Bronchial epithelial cell (primary cell): ENCODE measurements at regions not wholly inside any gene's neighbourhood (a gene's known extent, or its start where the extent isn't known, plus 50 kb on each side); places are given as distances from the start of the nearest gene placed in this dataset.
A peak's percentile ranks its signal among the peaks of the same experiment; 100 is the strongest.

Experiments
- DNase-seq: peaks from one replicate; pipeline ENCODE4 v3.0.0-alpha.2; 2010; ENCODE audit warnings: low read depth
- FAIRE-seq: peaks from 2 replicates; lab custom pipeline; 2011; peaks lifted over from hg19 to GRCh38; lab: Jason Lieb, UNC
- H3K27me3 ChIP-seq: 2 replicates; pipeline ENCODE4 v1.5.1; 2011; ENCODE audit warnings: low read length; ENCODE audit not compliant: control insufficient read depth, insufficient read depth
- H3K36me3 ChIP-seq: 2 replicates; pipeline ENCODE4 v1.5.1; 2011; ENCODE audit warnings: low read length; ENCODE audit not compliant: control insufficient read depth, insufficient read depth
- H3K4me3 ChIP-seq: 2 replicates; pipeline ENCODE4 v1.5.1; 2011; ENCODE audit warnings: mild to moderate bottlenecking, low read depth, low read length, control low read depth
- CTCF ChIP-seq: IDR thresholded peaks from 2 replicates; pipeline ENCODE4 v1.5.1; 2011; ENCODE audit warnings: mild to moderate bottlenecking, moderate library complexity, low read length, control low read depth, inconsistent platforms; ENCODE audit not compliant: insufficient read depth, severe bottlenecking

DNA sequence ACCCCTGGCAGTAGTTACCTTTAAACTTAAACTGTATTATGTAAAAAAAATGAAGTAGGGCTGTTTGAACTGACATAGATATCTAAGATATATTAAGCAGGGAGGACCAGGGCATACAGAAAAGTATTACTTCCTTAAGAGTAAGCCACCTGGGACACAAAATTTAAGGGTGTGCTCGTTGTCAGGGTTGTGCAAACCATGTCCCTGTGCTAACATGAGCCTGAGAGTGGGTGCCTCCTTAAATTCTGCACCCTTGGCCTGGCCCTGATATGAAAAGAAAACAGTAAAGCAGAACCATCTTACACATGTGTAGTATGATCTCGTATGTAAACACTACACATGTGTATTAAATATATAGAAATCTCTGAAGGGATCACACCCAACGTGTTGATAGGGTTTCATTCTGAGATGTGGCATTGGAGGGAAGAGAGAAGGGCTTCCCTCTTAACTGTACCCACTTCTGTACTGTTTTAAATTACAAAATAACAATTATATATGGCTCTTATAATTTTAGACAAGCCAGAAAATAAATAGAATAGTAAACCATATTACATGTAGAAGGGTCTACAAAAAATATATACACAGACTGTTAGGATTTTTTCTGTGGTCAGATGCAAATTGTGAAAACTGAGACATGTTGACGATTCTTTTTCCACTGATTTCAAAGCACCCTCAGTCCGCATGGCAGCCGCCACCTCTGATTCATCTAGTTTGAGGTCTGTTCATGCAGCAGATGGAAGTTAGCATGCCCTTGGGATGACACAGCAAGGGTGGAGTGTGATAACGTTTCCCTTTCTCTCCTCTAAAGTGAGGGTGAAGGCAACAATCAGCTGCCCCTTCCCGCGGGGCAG is 400.8 kb upstream of the PROK2 start:
- FAIRE-seq: no peak
- Histone ChIP-seq H3K36me3 (no peaks in the 10 kb centered on the region), H3K4me3 (no peak overlapping the region), H3K27me3 (peaks cover 4% of the 10 kb centered on the region)
- peak; percentile 78 for DNase-seq
- no peak for TF ChIP-seq CTCF

GRCh38 chr3:72183489-72183888 is 398.5 kb upstream of the PROK2 start:
- no peak for TF ChIP-seq CTCF
- Histone ChIP-seq H3K27me3 (peaks cover 4% of the 10 kb centered on the region), H3K4me3 (no peak overlapping the region), H3K36me3 (no peaks in the 10 kb centered on the region)
- DNase-seq (no peak), FAIRE-seq (no peak)

DNA sequence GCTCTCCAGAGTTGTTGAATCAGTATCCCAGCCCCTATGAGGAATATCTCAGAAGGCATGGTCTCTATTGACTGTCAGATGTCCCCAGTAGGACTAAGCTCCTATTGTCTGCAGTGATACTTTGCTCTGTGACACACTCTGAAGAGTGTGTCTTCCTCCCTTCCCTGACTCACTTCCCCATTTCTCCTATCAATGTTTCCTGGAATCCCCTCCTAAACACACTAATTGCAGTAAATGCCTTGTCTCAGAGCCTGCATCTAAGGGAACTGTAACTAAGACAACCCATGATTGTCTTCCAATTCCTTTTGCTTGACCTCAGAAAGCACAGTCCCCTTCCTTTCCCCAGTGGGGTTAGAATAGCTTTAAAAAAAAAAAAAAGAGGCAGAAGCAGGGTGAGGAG is 397.3 kb upstream of the PROK2 start:
- FAIRE-seq: no peak
- Histone ChIP-seq H3K27me3 (peaks cover 4% of the 10 kb centered on the region), H3K4me3 (no peak overlapping the region), H3K36me3 (no peaks in the 10 kb centered on the region)
- no peak for DNase-seq
- no peak for TF ChIP-seq CTCF

DNA sequence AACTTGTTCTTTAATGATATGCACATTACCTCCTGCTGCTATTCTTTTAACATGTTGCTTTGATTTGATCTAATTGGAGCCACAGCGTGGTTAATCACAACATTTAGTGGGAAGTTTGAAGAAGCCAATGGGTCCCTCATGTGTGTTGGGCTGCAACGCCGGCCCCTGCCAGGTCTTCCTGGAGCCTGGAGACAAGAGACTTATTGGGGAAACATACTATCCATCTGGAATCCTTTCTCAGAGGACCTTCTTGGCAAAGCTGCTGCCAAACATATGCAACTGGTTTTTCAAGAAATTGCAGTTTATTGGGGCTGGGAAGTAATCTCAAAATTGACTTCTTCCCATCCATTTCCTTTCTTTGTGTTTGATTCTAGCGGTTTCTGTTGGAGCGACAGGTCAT is 396.3 kb upstream of the PROK2 start:
- H3K4me3 ChIP-seq: no peak overlapping the region
- no peak for TF ChIP-seq CTCF
- no peak for FAIRE-seq
- H3K36me3 ChIP-seq: no peaks in the 10 kb centered on the region
- DNase-seq: no peak
- peaks cover 4% of the 10 kb centered on the region for H3K27me3 ChIP-seq

DNA sequence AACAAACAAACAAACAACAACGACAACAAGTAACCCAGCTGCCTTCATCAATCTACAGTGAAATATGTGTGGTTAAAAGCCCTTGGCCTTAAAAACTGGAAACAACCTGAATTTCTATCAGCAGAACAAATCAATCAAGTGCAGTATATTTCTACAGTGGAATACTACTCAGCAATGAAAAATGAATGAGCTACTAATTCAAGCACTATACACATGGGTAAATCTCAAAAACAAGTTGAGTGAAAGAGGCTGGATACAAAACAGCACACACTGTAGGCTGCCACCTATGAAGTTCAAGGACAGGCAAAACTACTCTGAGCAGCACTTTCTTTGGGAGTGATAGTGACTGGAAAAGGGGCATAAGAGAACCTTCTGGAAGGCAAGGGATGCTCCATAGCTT is 395.5 kb upstream of the PROK2 start:
- peaks cover 4% of the 10 kb centered on the region for H3K27me3 ChIP-seq
- no peaks in the 10 kb centered on the region for H3K36me3 ChIP-seq
- no peak overlapping the region for H3K4me3 ChIP-seq
- no peak for FAIRE-seq
- no peak for TF ChIP-seq CTCF
- no peak for DNase-seq

DNA sequence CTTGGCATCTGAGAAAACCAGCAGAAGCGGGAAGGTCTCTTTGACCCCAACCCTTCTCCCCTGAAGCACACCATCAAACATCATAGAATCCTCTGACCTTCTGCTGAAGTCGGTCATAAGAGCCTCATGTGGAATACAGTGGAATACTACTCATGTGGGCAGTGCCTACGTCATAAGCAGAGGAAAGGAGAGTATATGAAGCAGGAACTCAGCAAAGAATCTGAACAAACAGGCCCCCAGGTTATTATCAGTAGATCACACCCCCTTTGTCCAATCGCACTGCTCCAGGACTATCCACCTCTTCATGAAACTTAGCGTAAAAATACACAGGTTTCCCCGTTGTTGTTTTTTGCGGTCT is 394.1 kb upstream of the PROK2 start:
- H3K36me3 ChIP-seq: no peaks in the 10 kb centered on the region
- H3K27me3 ChIP-seq: peaks cover 7% of the 10 kb centered on the region
- no peak for DNase-seq
- FAIRE-seq: no peak
- no peak for TF ChIP-seq CTCF
- no peak overlapping the region for H3K4me3 ChIP-seq
